ENCODE measurements at regions not wholly inside any gene's neighbourhood (a gene's known extent, or its start where the extent isn't known, plus 50 kb on each side); places are given as distances from the start of the nearest gene placed in this dataset.

- TF ChIP-seq PRDM2 (tag by site-specific recombination; IDR thresholded peaks at IDR 0.05; ENCODE audit: borderline replicate concordance), result no peak
- TF ChIP-seq ZNF658 (tag by site-specific recombination; IDR thresholded peaks at IDR 0.05), result no peak
- TF ChIP-seq ZNF221 (tag by site-specific recombination; IDR thresholded peaks at IDR 0.05; ENCODE audit: borderline replicate concordance), result no peak
- no peak for TF ChIP-seq TSHZ1 (tag by site-specific recombination; IDR thresholded peaks at IDR 0.05; ENCODE audit: borderline replicate concordance)
- TF ChIP-seq ZNF174 (tag by site-specific recombination; IDR thresholded peaks at IDR 0.05), result no peak
- TF ChIP-seq SCRT1 (tag by site-specific recombination; IDR thresholded peaks at IDR 0.05; ENCODE audit: borderline replicate concordance), result no peak
Measured at GRCh38 chr2:19198381-19198780, 160.0 kb downstream of the OSR1 start (continued).

- CTCF ChIA-PET, result interaction anchor here (0.7 kb wide), 1 partner anchor 47 kb away, joined by 3 read pairs; no protein-coding TSS in a partner anchor
- POLR2A ChIA-PET, result no interaction called here
- Histone ChIP-seq H3K9me3 (ENCODE audit: control insufficient read depth, insufficient read depth, low read depth, low read length) (no peaks in the 10 kb centered on the region), H3K4me1 (ENCODE audit: control insufficient read depth, insufficient read depth, low read length) (no peaks in the 10 kb centered on the region), H3K36me3 (ENCODE audit: control insufficient read depth in 2 of 2, insufficient read depth in 1 of 2, low read length in 2 of 2) (no peaks in the 10 kb centered on the region), H3K27ac (ENCODE audit: extremely low read depth, low read depth, low read length) (no peak overlapping the region), H3K4me3 (ENCODE audit: low read depth, low read length) (no peak overlapping the region)
- no peak for TF ChIP-seq ZNF16 (tag by site-specific recombination; IDR thresholded peaks at IDR 0.05; ENCODE audit: low read depth)
- no peak for TF ChIP-seq ZNF610 (tag by site-specific recombination; IDR thresholded peaks at IDR 0.05; ENCODE audit: borderline replicate concordance)
- no peak for TF ChIP-seq ZNF138 (tag by site-specific recombination; IDR thresholded peaks at IDR 0.05; ENCODE audit: borderline replicate concordance)
- no peak for TF ChIP-seq ZNF558 (tag by site-specific recombination; IDR thresholded peaks at IDR 0.05)
- TF ChIP-seq ZNF544 (tag by site-specific recombination; IDR thresholded peaks at IDR 0.05), result no peak
- TF ChIP-seq CTCF (tag by site-specific recombination; IDR thresholded peaks at IDR 0.05), result no peak
- TF ChIP-seq ZNF112 (tag by site-specific recombination; IDR thresholded peaks at IDR 0.05), result no peak
- no peak for TF ChIP-seq ELK4 (IDR thresholded peaks at IDR 0.05; ENCODE audit: borderline replicate concordance, low read depth, low read length)
- TF ChIP-seq INSM2 (tag by site-specific recombination; IDR thresholded peaks at IDR 0.05), result no peak
- TF ChIP-seq KLF8 (tag by site-specific recombination; IDR thresholded peaks at IDR 0.05), result no peak
- TF ChIP-seq ZNF560 (tag by site-specific recombination; IDR thresholded peaks at IDR 0.05; ENCODE audit: borderline replicate concordance), result no peak
- TF ChIP-seq ZNF623 (tag by site-specific recombination; IDR thresholded peaks at IDR 0.05), result no peak
- no peak for TF ChIP-seq ZNF423 (tag by site-specific recombination; IDR thresholded peaks at IDR 0.05)
- TF ChIP-seq ZFP69B (tag by site-specific recombination; IDR thresholded peaks at IDR 0.05), result no peak
- no peak for TF ChIP-seq YY1 (tag by site-specific recombination; IDR thresholded peaks at IDR 0.05)
- TF ChIP-seq ZFP37 (tag by site-specific recombination; IDR thresholded peaks at IDR 0.05), result no peak
- no peak for TF ChIP-seq GLIS1 (tag by site-specific recombination; IDR thresholded peaks at IDR 0.05)
- no peak for TF ChIP-seq IKZF3 (tag by site-specific recombination; IDR thresholded peaks at IDR 0.05)
Measured at GRCh38 chr2:19195661-19196060, 162.8 kb downstream of the OSR1 start.

All from HEK293 (cell line).